ENCODE measurements at regions not wholly inside any gene's neighbourhood (a gene's known extent, or its start where the extent isn't known, plus 50 kb on each side); places are given as distances from the start of the nearest gene placed in this dataset.

GRCh38 chr2:120438301-120439066 is 92.5 kb downstream of the INHBB start:
- TF ChIP-seq EP300 (IDR thresholded peaks at IDR 0.05) = no peak
- no peak for TF ChIP-seq CTCF (IDR thresholded peaks at IDR 0.05)
- TF ChIP-seq POLR2A (IDR thresholded peaks at IDR 0.05) = no peak
- no peak for TF ChIP-seq POLR2AphosphoS5 (IDR thresholded peaks at IDR 0.05)

Data from gastroesophageal sphincter (tissue), 3 donors.